ENCODE measurements at regions not wholly inside any gene's neighbourhood (a gene's known extent, or its start where the extent isn't known, plus 50 kb on each side); places are given as distances from the start of the nearest gene placed in this dataset.

DNA sequence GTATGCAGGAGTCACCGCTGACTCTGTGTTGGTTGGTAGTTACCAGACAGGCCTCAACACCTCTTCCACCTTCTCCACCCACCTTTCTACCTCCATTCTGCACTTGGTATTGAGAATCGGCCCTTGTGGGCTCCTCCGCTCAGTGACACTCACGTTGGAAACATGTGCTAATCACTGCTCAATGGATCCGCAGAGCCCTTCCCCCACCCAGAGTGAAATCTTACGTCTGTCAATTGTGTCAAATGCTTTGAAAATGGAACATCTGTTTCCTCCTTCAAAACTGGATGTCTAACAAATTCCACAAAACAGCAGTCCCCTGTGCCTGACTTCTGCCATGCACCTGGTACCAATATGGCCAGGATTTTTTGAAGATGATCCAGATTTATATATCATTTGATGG, 65.5 kb upstream of the NRIP1 start:
- Histone ChIP-seq H3K4ac (ENCODE audit: low read depth, low read length) (no peak overlapping the region), H4K91ac (ENCODE audit: insufficient read length, low read depth, low read length) (no peak overlapping the region), H3K23me2 (ENCODE audit: insufficient read length, low read depth, low read length, poor library complexity, severe bottlenecking) (no peaks in the 10 kb centered on the region), H2AFZ (ENCODE audit: low read length) (no peak overlapping the region), H4K5ac (ENCODE audit: insufficient read length, low read depth, low read length) (no peak overlapping the region), H2BK15ac (ENCODE audit: low read depth, low read length) (no peak overlapping the region), H2BK120ac (ENCODE audit: low read depth, low read length, poor library complexity, severe bottlenecking) (no peak overlapping the region), H2BK20ac (ENCODE audit: low read depth, low read length, poor library complexity, severe bottlenecking) (no peak overlapping the region), H3K9ac (ENCODE audit: extremely low read depth, insufficient read length, low read length) (no peak overlapping the region), H3K4me2 (ENCODE audit: insufficient read depth, insufficient read length, low read length) (no peak overlapping the region), H3K27ac (ENCODE audit: insufficient read length, low read depth, low read length) (no peak overlapping the region), H3K23ac (ENCODE audit: insufficient read length, low read depth, low read length) (no peak overlapping the region), H3K4me1 (ENCODE audit: insufficient read depth, low read length) (no peaks in the 10 kb centered on the region), H3K79me1 (ENCODE audit: insufficient read depth, low read depth, low read length, poor library complexity, severe bottlenecking) (no peaks in the 10 kb centered on the region), H2BK12ac (ENCODE audit: insufficient read length, low read depth, low read length) (no peak overlapping the region), H3K56ac (ENCODE audit: insufficient read length, low read depth, low read length) (no peak overlapping the region), H3K14ac (ENCODE audit: insufficient read depth, low read length) (no peak overlapping the region), H3T11ph (ENCODE audit: low read length) (no peak overlapping the region), H4K8ac (replicated peaks; ENCODE audit: insufficient read length, low read depth, low read length) (no peak overlapping the region), H2AK5ac (ENCODE audit: insufficient read length, low read length) (no peak overlapping the region), H3K9me3 (ENCODE audit: control insufficient read depth, low read depth, low read length) (no peaks in the 10 kb centered on the region), H2BK5ac (ENCODE audit: insufficient read length, low read length) (no peak overlapping the region), H4K20me1 (ENCODE audit: control insufficient read depth, insufficient read depth, insufficient read length) (no peaks in the 10 kb centered on the region), H3K79me2 (ENCODE audit: insufficient read depth, low read length) (no peaks in the 10 kb centered on the region), H3K18ac (ENCODE audit: insufficient read length, low read depth, low read length) (no peak overlapping the region), H3K27me3 (ENCODE audit: insufficient read depth, low read length) (no peaks in the 10 kb centered on the region)
- no peak overlapping the region for H3K4me3 Mint-ChIP-seq
- no peak for DNase-seq
- peaks cover 3 to 4% of the 10 kb centered on the region in 2 experiments; a peak in 2 of 4 replicates for H3K4me1 Mint-ChIP-seq
- TF ChIP-seq, protein P1, sequence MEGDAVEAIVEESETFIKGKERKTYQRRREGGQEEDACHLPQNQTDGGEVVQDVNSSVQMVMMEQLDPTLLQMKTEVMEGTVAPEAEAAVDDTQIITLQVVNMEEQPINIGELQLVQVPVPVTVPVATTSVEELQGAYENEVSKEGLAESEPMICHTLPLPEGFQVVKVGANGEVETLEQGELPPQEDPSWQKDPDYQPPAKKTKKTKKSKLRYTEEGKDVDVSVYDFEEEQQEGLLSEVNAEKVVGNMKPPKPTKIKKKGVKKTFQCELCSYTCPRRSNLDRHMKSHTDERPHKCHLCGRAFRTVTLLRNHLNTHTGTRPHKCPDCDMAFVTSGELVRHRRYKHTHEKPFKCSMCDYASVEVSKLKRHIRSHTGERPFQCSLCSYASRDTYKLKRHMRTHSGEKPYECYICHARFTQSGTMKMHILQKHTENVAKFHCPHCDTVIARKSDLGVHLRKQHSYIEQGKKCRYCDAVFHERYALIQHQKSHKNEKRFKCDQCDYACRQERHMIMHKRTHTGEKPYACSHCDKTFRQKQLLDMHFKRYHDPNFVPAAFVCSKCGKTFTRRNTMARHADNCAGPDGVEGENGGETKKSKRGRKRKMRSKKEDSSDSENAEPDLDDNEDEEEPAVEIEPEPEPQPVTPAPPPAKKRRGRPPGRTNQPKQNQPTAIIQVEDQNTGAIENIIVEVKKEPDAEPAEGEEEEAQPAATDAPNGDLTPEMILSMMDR (conservative IDR thresholded peaks at IDR 0.05), result no peak
- H3K36me3 Mint-ChIP-seq (ENCODE audit: insufficient read depth in 1 of 3, low read depth in 3 of 3), result no peaks in the 10 kb centered on the region; a peak in 1 of 7 replicates
- H3K9me3 Mint-ChIP-seq, result no peaks in the 10 kb centered on the region
- peak overlapping the region in 2 of 3 experiments; percentile 36 to 39; a peak in 1 of 7 replicates for H3K27ac Mint-ChIP-seq
- H3K27me3 Mint-ChIP-seq (ENCODE audit: low read depth), result no peaks in the 10 kb centered on the region
- WGBS (ENCODE audit: extremely low coverage, insufficient read length, low lambda C conversion rate), result no CpG with 5 or more reads among the region's 6 CpGs
